ENCODE measurements at regions not wholly inside any gene's neighbourhood (a gene's known extent, or its start where the extent isn't known, plus 50 kb on each side); places are given as distances from the start of the nearest gene placed in this dataset.

DNA sequence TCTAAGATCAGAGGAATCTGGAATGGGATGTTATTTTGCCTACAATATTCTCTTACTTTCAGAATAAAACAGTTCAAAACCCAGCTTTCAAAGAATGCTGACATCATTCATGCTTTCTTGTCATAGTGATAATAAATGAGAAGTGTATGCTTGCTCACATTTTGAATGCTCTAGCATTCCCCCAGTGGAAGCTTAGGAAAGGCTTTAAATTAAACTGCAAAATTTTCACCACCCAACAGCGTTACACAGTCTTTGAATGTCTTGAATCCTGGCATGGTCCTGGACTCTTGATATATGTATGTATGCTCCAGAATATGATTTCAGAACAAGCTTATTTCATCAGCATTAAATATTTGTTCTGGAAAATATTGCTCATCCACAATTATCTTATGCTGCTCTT is 964.3 kb upstream of the NUDT12 start:
- Histone ChIP-seq H3K9me3 (no peaks in the 10 kb centered on the region), H3K4me1 (ENCODE audit: control insufficient read depth in 1 of 2, insufficient read depth in 2 of 2, low read depth in 1 of 2, low read length in 1 of 2) (no peaks in the 10 kb centered on the region), H3F3A (replicated peaks; ENCODE audit: insufficient read depth) (no peaks in the 10 kb centered on the region), H3K79me2 (ENCODE audit: insufficient read depth) (no peaks in the 10 kb centered on the region), H3K9ac (no peak overlapping the region), H3K4me3 (ENCODE audit: low read depth in 2 of 2, low read length in 1 of 2) (no peak overlapping the region), H3K36me3 (replicated peaks in 1 of 2; ENCODE audit: control insufficient read depth in 1 of 2, insufficient read depth in 2 of 2, low read length in 1 of 2) (no peaks in the 10 kb centered on the region), H4K20me1 (ENCODE audit: insufficient read depth) (no peaks in the 10 kb centered on the region), H3K27ac (ENCODE audit: low read depth in 2 of 2, low read length in 1 of 2) (no peak overlapping the region), H3K4me2 (no peak overlapping the region), H3K27me3 (ENCODE audit: insufficient read depth) (no peaks in the 10 kb centered on the region), H3K9me2 (no peaks in the 10 kb centered on the region), H2AFZ (ENCODE audit: low read depth) (no peak overlapping the region)
- DNase-seq, result no peak
- ChIA-PET CTCF (interaction anchor here (0.7 to 1.1 kb wide), 4 partner anchors 10 to 57 kb away, joined by 3 read pairs; no protein-coding TSS in a partner anchor), POLR2A (no interaction called here)
- TF ChIP-seq FOSL2 (IDR thresholded peaks at IDR 0.05; ENCODE audit: borderline replicate concordance, low read depth), result no peak
- TF ChIP-seq SIN3A (IDR thresholded peaks at IDR 0.05; ENCODE audit: borderline replicate concordance, low read depth, low read length), result no peak
- TF ChIP-seq, protein P1, sequence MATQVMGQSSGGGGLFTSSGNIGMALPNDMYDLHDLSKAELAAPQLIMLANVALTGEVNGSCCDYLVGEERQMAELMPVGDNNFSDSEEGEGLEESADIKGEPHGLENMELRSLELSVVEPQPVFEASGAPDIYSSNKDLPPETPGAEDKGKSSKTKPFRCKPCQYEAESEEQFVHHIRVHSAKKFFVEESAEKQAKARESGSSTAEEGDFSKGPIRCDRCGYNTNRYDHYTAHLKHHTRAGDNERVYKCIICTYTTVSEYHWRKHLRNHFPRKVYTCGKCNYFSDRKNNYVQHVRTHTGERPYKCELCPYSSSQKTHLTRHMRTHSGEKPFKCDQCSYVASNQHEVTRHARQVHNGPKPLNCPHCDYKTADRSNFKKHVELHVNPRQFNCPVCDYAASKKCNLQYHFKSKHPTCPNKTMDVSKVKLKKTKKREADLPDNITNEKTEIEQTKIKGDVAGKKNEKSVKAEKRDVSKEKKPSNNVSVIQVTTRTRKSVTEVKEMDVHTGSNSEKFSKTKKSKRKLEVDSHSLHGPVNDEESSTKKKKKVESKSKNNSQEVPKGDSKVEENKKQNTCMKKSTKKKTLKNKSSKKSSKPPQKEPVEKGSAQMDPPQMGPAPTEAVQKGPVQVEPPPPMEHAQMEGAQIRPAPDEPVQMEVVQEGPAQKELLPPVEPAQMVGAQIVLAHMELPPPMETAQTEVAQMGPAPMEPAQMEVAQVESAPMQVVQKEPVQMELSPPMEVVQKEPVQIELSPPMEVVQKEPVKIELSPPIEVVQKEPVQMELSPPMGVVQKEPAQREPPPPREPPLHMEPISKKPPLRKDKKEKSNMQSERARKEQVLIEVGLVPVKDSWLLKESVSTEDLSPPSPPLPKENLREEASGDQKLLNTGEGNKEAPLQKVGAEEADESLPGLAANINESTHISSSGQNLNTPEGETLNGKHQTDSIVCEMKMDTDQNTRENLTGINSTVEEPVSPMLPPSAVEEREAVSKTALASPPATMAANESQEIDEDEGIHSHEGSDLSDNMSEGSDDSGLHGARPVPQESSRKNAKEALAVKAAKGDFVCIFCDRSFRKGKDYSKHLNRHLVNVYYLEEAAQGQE (IDR thresholded peaks at IDR 0.05; ENCODE audit: low read depth, low read length), result no peak
- TF ChIP-seq NRF1 (IDR thresholded peaks at IDR 0.05; ENCODE audit: low read depth, low read length), result no peak
- TF ChIP-seq FOXJ3 (CRISPR knock-in tag; IDR thresholded peaks at IDR 0.05), result no peak
- no peak for TF ChIP-seq USF1 (IDR thresholded peaks at IDR 0.05; ENCODE audit: borderline replicate concordance, low read depth)
- TF ChIP-seq ZBTB33 (IDR thresholded peaks at IDR 0.05; ENCODE audit: borderline replicate concordance, low read depth), result no peak
- no peak for TF ChIP-seq RCOR1 (IDR thresholded peaks at IDR 0.05; ENCODE audit: low read length)
- TF ChIP-seq TAF1 (IDR thresholded peaks at IDR 0.05; ENCODE audit: borderline replicate concordance, low read depth, low read length), result no peak
- no peak for TF ChIP-seq GATA2 (CRISPR knock-in tag; IDR thresholded peaks at IDR 0.05)
- TF ChIP-seq ELF1 (IDR thresholded peaks at IDR 0.05), result no peak
- TF ChIP-seq EZH2phosphoT487 (IDR thresholded peaks at IDR 0.05; ENCODE audit: borderline replicate concordance, low read depth), result no peak
- TF ChIP-seq JUND (IDR thresholded peaks at IDR 0.05), result no peak
- TF ChIP-seq TEAD4 (IDR thresholded peaks at IDR 0.05; ENCODE audit: borderline replicate concordance, insufficient read depth), result no peak
- no peak for TF ChIP-seq USF2 (IDR thresholded peaks at IDR 0.05; ENCODE audit: borderline replicate concordance, low read depth, low read length)
- WGBS (ENCODE audit: low lambda C conversion rate), result 40% methylated on average over 1 of the region's 1 CpG
